Ascending aorta (tissue), 2 donors: ENCODE measurements at regions not wholly inside any gene's neighbourhood (a gene's known extent, or its start where the extent isn't known, plus 50 kb on each side); places are given as distances from the start of the nearest gene placed in this dataset.

Experiments used
- DNase-seq, 2 donors: peaks; one replicate each; pipeline ENCODE4 v3.0.0-alpha.2; 2019; ENCODE audit warnings: low spot score in 2 of 2
- H3K27ac ChIP-seq, 2 donors: fragments of 200-600 bp; sonication (generic); one replicate each; pipeline ENCODE4 v1.5.1; 2016 to 2017; ENCODE audit warnings: mild to moderate bottlenecking in 1 of 2
- H3K27me3 ChIP-seq: fragments of 200-600 bp; sonication (generic); one replicate; pipeline ENCODE4 v1.5.1; 2017
- H3K36me3 ChIP-seq, 2 donors: fragments of 200-600 bp; sonication (generic); one replicate each; pipeline ENCODE4 v1.5.1; 2016
- H3K4me1 ChIP-seq, 2 donors: fragments of 200-600 bp; sonication (generic); one replicate each; pipeline ENCODE4 v1.5.1; 2016 to 2017; ENCODE audit warnings: mild to moderate bottlenecking in 1 of 2
- H3K4me3 ChIP-seq, 2 donors: fragments of 200-600 bp; sonication (generic); one replicate each; pipeline ENCODE4 v1.5.1; 2016 to 2017; ENCODE audit warnings: mild to moderate bottlenecking in 1 of 2
- H3K9me3 ChIP-seq, 2 donors: fragments of 200-600 bp; sonication (generic); one replicate each; pipeline ENCODE4 v1.5.1; 2016
- intact Hi-C: fragments of 100-400 bp; cut with DNase I; formaldehyde crosslinking; loops from one replicate; pipeline ENCODE4 v1.15.1; 2023
- TF ChIP-seq, protein P1 (sequence below), 3 experiments: fragments of 200-600 bp in 2 of 3; fragments of 450-650 bp in 1 of 3; sonication (generic) in 2 of 3; IDR thresholded peaks; one replicate each; pipeline ENCODE4 v1.5.1; 2016 to 2019; ENCODE audit warnings: antibody characterized with exemption in 3 of 3, mild to moderate bottlenecking in 1 of 3, moderate library complexity in 1 of 3

DNA sequence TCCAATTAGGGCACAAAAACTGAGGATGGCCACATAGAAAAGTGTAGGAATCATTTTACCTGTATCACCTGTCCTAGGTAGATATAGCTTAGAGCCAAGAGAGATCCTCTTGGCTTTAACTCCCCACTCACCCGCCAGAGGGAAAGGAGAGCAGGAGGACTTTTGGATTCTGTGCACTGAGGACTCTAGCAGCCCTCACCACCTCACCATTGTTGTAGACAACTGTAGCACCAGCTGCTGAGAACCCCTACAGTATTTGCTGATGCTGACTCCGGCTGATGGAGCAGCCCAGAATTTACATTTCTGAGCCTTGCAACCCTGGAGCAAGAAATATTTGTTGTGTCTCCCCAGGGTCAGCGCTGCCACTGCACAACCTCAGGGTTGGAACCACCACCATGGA is 2044.4 kb downstream of the OLFM4 start:
- no peaks in the 10 kb centered on the region for H3K4me1 ChIP-seq
- no peak for DNase-seq
- no peaks in the 10 kb centered on the region for H3K27me3 ChIP-seq
- intact Hi-C loops: no loop called here
- H3K36me3 ChIP-seq: no peaks in the 10 kb centered on the region
- TF ChIP-seq, protein P1, sequence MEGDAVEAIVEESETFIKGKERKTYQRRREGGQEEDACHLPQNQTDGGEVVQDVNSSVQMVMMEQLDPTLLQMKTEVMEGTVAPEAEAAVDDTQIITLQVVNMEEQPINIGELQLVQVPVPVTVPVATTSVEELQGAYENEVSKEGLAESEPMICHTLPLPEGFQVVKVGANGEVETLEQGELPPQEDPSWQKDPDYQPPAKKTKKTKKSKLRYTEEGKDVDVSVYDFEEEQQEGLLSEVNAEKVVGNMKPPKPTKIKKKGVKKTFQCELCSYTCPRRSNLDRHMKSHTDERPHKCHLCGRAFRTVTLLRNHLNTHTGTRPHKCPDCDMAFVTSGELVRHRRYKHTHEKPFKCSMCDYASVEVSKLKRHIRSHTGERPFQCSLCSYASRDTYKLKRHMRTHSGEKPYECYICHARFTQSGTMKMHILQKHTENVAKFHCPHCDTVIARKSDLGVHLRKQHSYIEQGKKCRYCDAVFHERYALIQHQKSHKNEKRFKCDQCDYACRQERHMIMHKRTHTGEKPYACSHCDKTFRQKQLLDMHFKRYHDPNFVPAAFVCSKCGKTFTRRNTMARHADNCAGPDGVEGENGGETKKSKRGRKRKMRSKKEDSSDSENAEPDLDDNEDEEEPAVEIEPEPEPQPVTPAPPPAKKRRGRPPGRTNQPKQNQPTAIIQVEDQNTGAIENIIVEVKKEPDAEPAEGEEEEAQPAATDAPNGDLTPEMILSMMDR (IDR thresholded peaks at IDR 0.05): no peak
- H3K27ac ChIP-seq: no peak overlapping the region
- no peaks in the 10 kb centered on the region for H3K9me3 ChIP-seq
- no peak overlapping the region for H3K4me3 ChIP-seq

DNA sequence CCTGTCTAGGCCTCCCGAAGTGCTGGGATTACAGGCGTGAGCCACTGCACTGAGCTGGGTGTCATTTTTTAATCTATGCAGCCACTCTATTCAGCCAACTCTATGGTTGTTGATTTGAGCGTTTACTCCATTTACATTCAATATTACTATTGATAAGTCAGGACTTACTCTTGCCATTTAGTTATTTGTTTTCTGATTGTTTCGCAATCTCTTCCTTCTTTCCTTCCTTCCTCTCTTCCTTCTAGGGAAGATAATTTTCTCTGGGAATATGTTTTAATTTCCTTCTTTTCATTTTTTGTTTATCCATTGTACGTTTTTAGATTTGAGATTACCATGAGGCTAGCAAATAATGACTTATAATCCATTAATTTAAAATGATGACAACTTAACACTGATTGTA is 2056.0 kb downstream of the OLFM4 start:
- Histone ChIP-seq H3K36me3 (no peaks in the 10 kb centered on the region), H3K4me1 (no peaks in the 10 kb centered on the region), H3K9me3 (no peaks in the 10 kb centered on the region), H3K27me3 (no peaks in the 10 kb centered on the region), H3K27ac (no peak overlapping the region), H3K4me3 (no peak overlapping the region)
- TF ChIP-seq, protein P1 (IDR thresholded peaks at IDR 0.05): no peak
- no peak for DNase-seq
- intact Hi-C loops: no loop called here

GRCh38 chr13:55087085-55087484 is 2053.6 kb upstream of the PRR20A start:
- Histone ChIP-seq H3K9me3 (no peaks in the 10 kb centered on the region), H3K27me3 (no peaks in the 10 kb centered on the region), H3K4me3 (no peak overlapping the region), H3K4me1 (no peaks in the 10 kb centered on the region), H3K36me3 (no peaks in the 10 kb centered on the region), H3K27ac (no peak overlapping the region)
- intact Hi-C loops: no loop called here
- TF ChIP-seq, protein P1 (IDR thresholded peaks at IDR 0.05): no peak
- DNase-seq: no peak

DNA sequence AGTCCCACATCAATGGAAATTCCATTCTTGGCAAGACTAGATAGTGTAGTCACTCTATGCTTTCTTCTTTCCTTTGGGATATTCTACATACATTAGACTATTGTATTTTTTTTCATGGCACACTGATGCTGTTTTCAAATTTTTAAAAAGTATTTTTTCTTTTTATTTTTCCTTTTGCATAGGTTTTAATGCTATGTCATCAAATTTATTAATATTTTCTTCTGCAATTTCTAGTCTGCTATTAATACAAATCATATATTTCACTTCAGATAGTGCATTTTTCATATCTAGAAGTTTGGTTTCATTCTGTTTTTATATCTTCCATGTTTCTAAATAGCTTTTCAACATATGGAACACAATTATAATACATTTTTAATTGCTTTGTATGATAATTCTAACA is 2050.1 kb upstream of the PRR20A start:
- intact Hi-C loops: no loop called here
- Histone ChIP-seq H3K27me3 (no peaks in the 10 kb centered on the region), H3K36me3 (no peaks in the 10 kb centered on the region), H3K4me3 (no peak overlapping the region), H3K27ac (no peak overlapping the region), H3K4me1 (no peaks in the 10 kb centered on the region), H3K9me3 (no peaks in the 10 kb centered on the region)
- TF ChIP-seq, protein P1 (IDR thresholded peaks at IDR 0.05): no peak
- DNase-seq: no peak

DNA sequence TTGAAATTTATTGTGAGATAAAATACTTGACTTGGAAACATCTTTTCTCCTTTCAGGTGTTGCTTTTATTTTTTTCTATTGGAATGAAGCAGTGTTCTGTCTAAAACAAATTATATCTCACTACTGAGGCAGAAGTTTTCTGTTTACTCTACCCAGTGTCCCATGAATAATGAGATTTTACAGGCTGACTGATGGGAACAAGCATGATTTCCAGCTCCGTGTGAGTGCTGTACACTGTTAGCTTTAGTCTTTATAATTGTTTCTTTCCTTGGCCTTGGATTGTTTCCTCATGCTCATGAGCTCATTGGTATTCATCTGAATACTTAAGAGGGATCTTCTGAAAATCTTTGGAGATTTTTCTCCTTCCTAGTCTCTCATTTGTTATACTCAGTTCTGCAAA is 2049.5 kb upstream of the PRR20A start:
- Histone ChIP-seq H3K36me3 (no peaks in the 10 kb centered on the region), H3K4me1 (no peaks in the 10 kb centered on the region), H3K4me3 (no peak overlapping the region), H3K27ac (no peak overlapping the region), H3K9me3 (no peaks in the 10 kb centered on the region), H3K27me3 (no peaks in the 10 kb centered on the region)
- TF ChIP-seq, protein P1 (IDR thresholded peaks at IDR 0.05): no peak
- no peak for DNase-seq
- intact Hi-C loops: no loop called here

DNA sequence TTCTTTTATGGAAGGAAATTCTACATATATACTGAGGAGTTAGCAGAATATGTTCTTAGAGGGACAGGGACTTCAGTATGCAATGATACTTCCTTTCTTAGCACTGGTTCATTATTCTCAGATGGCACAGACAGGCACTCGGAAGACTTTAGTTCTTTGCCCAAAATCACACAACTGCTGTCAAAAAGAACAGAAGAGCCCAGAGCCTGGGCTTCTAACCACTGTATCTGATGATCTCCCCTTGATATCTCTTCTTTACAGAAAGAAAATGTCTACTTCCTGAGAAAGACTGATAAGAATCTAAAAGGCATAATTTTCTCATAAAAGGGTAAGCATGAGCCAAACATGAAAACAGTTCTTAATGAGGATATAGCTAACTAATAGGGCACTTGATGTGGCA is 2034.2 kb upstream of the PRR20A start:
- Histone ChIP-seq H3K27me3 (no peaks in the 10 kb centered on the region), H3K4me3 (no peak overlapping the region), H3K36me3 (no peaks in the 10 kb centered on the region), H3K4me1 (no peaks in the 10 kb centered on the region), H3K27ac (no peak overlapping the region), H3K9me3 (no peaks in the 10 kb centered on the region)
- TF ChIP-seq, protein P1 (IDR thresholded peaks at IDR 0.05): no peak
- DNase-seq: no peak
- intact Hi-C loops: no loop called here
